WTC11 (cell line): ENCODE measurements at regions not wholly inside any gene's neighbourhood (a gene's known extent, or its start where the extent isn't known, plus 50 kb on each side); places are given as distances from the start of the nearest gene placed in this dataset.

Experiments used
- ATAC-seq: fragments of 200-7000 bp; cut with Tn5 transposase; 2 replicates; pipeline ENCODE4 v1.10.0; 2021; ENCODE audit warnings: mild to moderate bottlenecking, moderate library complexity
- CTCF ChIA-PET: fragments of 300-600 bp; sonication (Branson Sonifier 250); formaldehyde crosslinking; loops from one replicate; lab custom pipeline; 2021; ENCODE audit warnings: antibody characterized with exemption; lab: Charles Lee
- POLR2A ChIA-PET: fragments of 350-600 bp; sonication (Branson Sonifier 250); formaldehyde crosslinking; loops from one replicate; lab custom pipeline; 2021; ENCODE audit warnings: antibody characterized with exemption; lab: Charles Lee
- DNase-seq: peaks from one replicate; pipeline ENCODE4 v3.0.0; 2021; ENCODE audit warnings: low spot score
- H3K27ac Mint-ChIP-seq: 2 replicates; pipeline ENCODE4 v1.8.0; 2021; ENCODE audit warnings: mixed read lengths
- H3K27me3 Mint-ChIP-seq: 2 replicates; pipeline ENCODE4 v1.8.0; 2021; ENCODE audit warnings: low read depth, mild to moderate bottlenecking, moderate library complexity, mixed read lengths
- H3K36me3 Mint-ChIP-seq: 2 replicates; pipeline ENCODE4 v1.8.0; 2021; ENCODE audit warnings: mixed read lengths
- H3K4me1 Mint-ChIP-seq: 2 replicates; pipeline ENCODE4 v1.8.0; 2022; ENCODE audit warnings: mixed read lengths
- H3K4me3 Mint-ChIP-seq: 2 replicates; pipeline ENCODE4 v1.8.0; 2021; ENCODE audit warnings: mild to moderate bottlenecking, moderate library complexity, mixed read lengths
- H3K9me3 Mint-ChIP-seq: 2 replicates; pipeline ENCODE4 v1.8.0; 2021; ENCODE audit warnings: mixed read lengths
- AR ChIP-seq: fragments of 250-450 bp; sonication (Bioruptor Pico); IDR thresholded peaks from 2 replicates; pipeline ENCODE4 v1.9.0; 2021; ENCODE audit warnings: mild to moderate bottlenecking
- CDX4 ChIP-seq: fragments of 250-450 bp; sonication (Bioruptor Pico); IDR thresholded peaks from 2 replicates; pipeline ENCODE4 v1.9.0; 2021; ENCODE audit warnings: moderate library complexity, mild to moderate bottlenecking, inconsistent platforms, borderline replicate concordance
- CREM ChIP-seq: sonication (generic); formaldehyde crosslinking; IDR thresholded peaks from 2 replicates; pipeline ENCODE4 v1.8.1; 2022; ENCODE audit warnings: mild to moderate bottlenecking, missing genetic modification reagents, moderate library complexity
- E2F1 ChIP-seq: sonication (generic); formaldehyde crosslinking; IDR thresholded peaks from 2 replicates; pipeline ENCODE4 v1.8.0; 2022; ENCODE audit warnings: mild to moderate bottlenecking, missing genetic modification reagents
- E2F5 ChIP-seq: sonication (generic); formaldehyde crosslinking; IDR thresholded peaks from 2 replicates; pipeline ENCODE4 v1.8.1; 2022; ENCODE audit warnings: mild to moderate bottlenecking, moderate library complexity, missing genetic modification reagents
- FOXJ3 ChIP-seq: sonication (generic); formaldehyde crosslinking; IDR thresholded peaks from 2 replicates; pipeline ENCODE4 v1.9.0; 2021; ENCODE audit warnings: missing genetic modification reagents, mild to moderate bottlenecking, borderline replicate concordance
- FOXP4 ChIP-seq: sonication (generic); formaldehyde crosslinking; IDR thresholded peaks from 2 replicates; pipeline ENCODE4 v1.8.0; 2022; ENCODE audit warnings: mild to moderate bottlenecking, missing genetic modification reagents
- HMGA2 ChIP-seq: fragments of 250-450 bp; sonication (Bioruptor Pico); IDR thresholded peaks from 2 replicates; pipeline ENCODE4 v1.4.0; 2021; ENCODE audit warnings: mild to moderate bottlenecking, moderate library complexity
- HMGXB4 ChIP-seq: sonication (generic); formaldehyde crosslinking; IDR thresholded peaks from 2 replicates; pipeline ENCODE4 v1.8.1; 2023; ENCODE audit warnings: mild to moderate bottlenecking, moderate library complexity, missing genetic modification reagents
- OVOL2 ChIP-seq: fragments of 250-450 bp; sonication (Bioruptor Pico); IDR thresholded peaks from 2 replicates; pipeline ENCODE4 v1.9.0; 2021; ENCODE audit warnings: mild to moderate bottlenecking, borderline replicate concordance
- PRRX2 ChIP-seq: fragments of 250-450 bp; sonication (Bioruptor Pico); IDR thresholded peaks from 2 replicates; pipeline ENCODE4 v1.8.0; 2021; ENCODE audit warnings: mild to moderate bottlenecking
- STAT6 ChIP-seq: sonication (generic); formaldehyde crosslinking; conservative IDR thresholded peaks from 2 replicates; pipeline ENCODE4 v1.8.1; 2023; ENCODE audit warnings: mild to moderate bottlenecking, low read depth, missing genetic modification reagents, moderate library complexity
- TEAD4 ChIP-seq: sonication (generic); formaldehyde crosslinking; IDR thresholded peaks from 2 replicates; pipeline ENCODE4 v1.8.0; 2022; ENCODE audit warnings: mild to moderate bottlenecking, missing genetic modification reagents
- ZMAT4 ChIP-seq: fragments of 250-450 bp; sonication (Bioruptor Pico); IDR thresholded peaks from 2 replicates; pipeline ENCODE4 v1.9.0; 2021; ENCODE audit warnings: mild to moderate bottlenecking
- ZNF281 ChIP-seq: sonication (generic); formaldehyde crosslinking; IDR thresholded peaks from 2 replicates; pipeline ENCODE4 v1.8.0; 2023; ENCODE audit warnings: mild to moderate bottlenecking, missing genetic modification reagents

- Mint-ChIP-seq H3K4me1 (no peaks in the 10 kb centered on the region), H3K9me3 (peaks cover 91% of the 10 kb centered on the region), H3K27ac (no peak overlapping the region), H3K27me3 (peaks cover 7% of the 10 kb centered on the region; the same call in 1 of the 2 replicates), H3K4me3 (no peak overlapping the region), H3K36me3 (peaks cover 87% of the 10 kb centered on the region)
- POLR2A ChIA-PET, result no interaction called here
- CTCF ChIA-PET, result no interaction called here
- no peak for TF ChIP-seq CREM
- no peak for TF ChIP-seq E2F1 (CRISPR knock-in tag)
- TF ChIP-seq FOXP4 (CRISPR knock-in tag), result no peak
- no peak for TF ChIP-seq TEAD4 (CRISPR knock-in tag)
- no peak for TF ChIP-seq STAT6 (CRISPR knock-in tag)
- no peak for TF ChIP-seq PRRX2
- TF ChIP-seq ZNF281 (CRISPR knock-in tag), result no peak
- no peak for TF ChIP-seq OVOL2 (CRISPR knock-in tag)
- no peak for TF ChIP-seq HMGXB4
- no peak for TF ChIP-seq FOXJ3 (CRISPR knock-in tag)
- TF ChIP-seq E2F5 (CRISPR knock-in tag), result no peak
- no peak for TF ChIP-seq AR (CRISPR knock-in tag)
- no peak for TF ChIP-seq CDX4
- no peak for TF ChIP-seq HMGA2 (CRISPR knock-in tag)
- TF ChIP-seq ZMAT4 (CRISPR knock-in tag), result no peak
- DNase-seq (no peak), ATAC-seq (no peak)
Measured at GRCh38 chr14:106268013-106268727, 741.8 kb downstream of the TMEM121 start.
